ENCODE measurements at regions not wholly inside any gene's neighbourhood (a gene's known extent, or its start where the extent isn't known, plus 50 kb on each side); places are given as distances from the start of the nearest gene placed in this dataset.
A peak's percentile ranks its signal among the peaks of the same experiment; 100 is the strongest.

DNA sequence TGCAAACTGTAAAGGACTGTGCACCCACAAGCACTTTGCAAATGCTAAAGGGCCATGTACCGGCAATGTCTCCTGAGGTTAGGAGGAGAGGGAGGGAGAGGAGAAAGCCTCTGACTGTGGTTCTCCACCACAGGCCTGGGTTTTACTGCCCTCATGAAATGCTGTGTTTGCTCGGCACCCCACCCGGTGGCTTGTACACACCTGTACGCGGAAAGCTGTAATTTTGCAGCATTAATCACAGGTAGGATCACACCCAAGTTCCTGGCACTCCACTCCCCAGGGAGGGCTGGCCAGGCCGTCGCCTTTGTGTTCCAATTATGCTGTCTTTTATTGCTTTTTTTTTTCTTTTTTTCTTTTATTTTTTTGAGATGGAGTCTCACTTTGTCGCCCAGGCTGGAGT is 78.5 kb upstream of the MYL10 start:
- H3K27me3 ChIP-seq (ENCODE audit: control insufficient read depth in 5 of 5, insufficient read depth in 4 of 5, low read length in 5 of 5): peaks cover 4 to 23% (median 11%) of the 10 kb centered on the region in 5 donors
- no peak overlapping the region for H3K4me3 ChIP-seq (ENCODE audit: low read depth in 1 of 5, low read length in 5 of 5)
- no peaks in the 10 kb centered on the region for H3K36me3 ChIP-seq (ENCODE audit: control insufficient read depth in 5 of 5, insufficient read depth in 5 of 5, low read length in 5 of 5)
- H3K27ac ChIP-seq (ENCODE audit: low read depth, low read length): no peak overlapping the region
- H3K4me1 ChIP-seq (ENCODE audit: control insufficient read depth in 5 of 5, insufficient read depth in 5 of 5, low read length in 5 of 5): no peaks in the 10 kb centered on the region
- no peak overlapping the region for H3K9ac ChIP-seq (ENCODE audit: low read length in 5 of 5)
- H3K9me3 ChIP-seq (ENCODE audit: control insufficient read depth in 5 of 5, low read length in 5 of 5): no peaks in the 10 kb centered on the region

DNA sequence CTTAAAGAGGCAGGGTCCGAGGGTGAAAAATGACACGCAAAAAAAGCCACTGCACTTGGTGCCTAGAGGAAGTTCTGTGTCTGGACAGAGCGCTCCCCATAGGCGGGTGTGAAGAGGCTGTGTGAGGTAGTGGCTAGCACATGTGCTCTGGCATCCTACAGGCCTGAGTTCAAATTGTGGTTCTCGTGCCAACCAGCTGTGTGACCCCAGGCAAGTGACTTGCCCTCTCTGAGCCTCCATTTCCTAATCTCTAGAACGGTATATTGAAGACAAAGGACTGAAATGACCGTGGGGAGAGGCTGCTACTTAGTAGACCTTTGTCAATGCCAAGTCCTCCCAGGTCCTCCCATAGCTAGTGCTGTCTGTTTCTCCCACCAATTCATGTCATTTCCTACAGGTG is 79.1 kb upstream of the MYL10 start:
- no peak overlapping the region for H3K9ac ChIP-seq (ENCODE audit: low read length in 5 of 5)
- H3K27ac ChIP-seq (ENCODE audit: low read depth, low read length): no peak overlapping the region
- H3K36me3 ChIP-seq (ENCODE audit: control insufficient read depth in 5 of 5, insufficient read depth in 5 of 5, low read length in 5 of 5): no peaks in the 10 kb centered on the region
- no peaks in the 10 kb centered on the region for H3K4me1 ChIP-seq (ENCODE audit: control insufficient read depth in 5 of 5, insufficient read depth in 5 of 5, low read length in 5 of 5)
- no peak overlapping the region for H3K4me3 ChIP-seq (ENCODE audit: low read depth in 1 of 5, low read length in 5 of 5)
- H3K9me3 ChIP-seq (ENCODE audit: control insufficient read depth in 5 of 5, low read length in 5 of 5): no peaks in the 10 kb centered on the region
- H3K27me3 ChIP-seq (ENCODE audit: control insufficient read depth in 5 of 5, insufficient read depth in 4 of 5, low read length in 5 of 5): peaks cover 4 to 22% (median 11%) of the 10 kb centered on the region in 5 donors

- Histone ChIP-seq H3K9me3 (ENCODE audit: control insufficient read depth in 5 of 5, low read length in 5 of 5) (no peaks in the 10 kb centered on the region), H3K36me3 (ENCODE audit: control insufficient read depth in 5 of 5, insufficient read depth in 5 of 5, low read length in 5 of 5) (no peaks in the 10 kb centered on the region), H3K4me1 (ENCODE audit: control insufficient read depth in 5 of 5, insufficient read depth in 5 of 5, low read length in 5 of 5) (peaks cover 0 to 6% (median 4%) of the 10 kb centered on the region in 5 donors), H3K27me3 (ENCODE audit: control insufficient read depth in 5 of 5, insufficient read depth in 4 of 5, low read length in 5 of 5) (peaks cover 0 to 7% (median 0%) of the 10 kb centered on the region in 5 donors), H3K4me3 (ENCODE audit: low read depth in 1 of 5, low read length in 5 of 5) (no peak overlapping the region), H3K9ac (ENCODE audit: low read length in 5 of 5) (no peak overlapping the region), H3K27ac (ENCODE audit: low read depth, low read length) (no peak overlapping the region)
These were observed 83.6 kb upstream of the MYL10 start for GRCh38 chr7:101712652-101713051.

DNA sequence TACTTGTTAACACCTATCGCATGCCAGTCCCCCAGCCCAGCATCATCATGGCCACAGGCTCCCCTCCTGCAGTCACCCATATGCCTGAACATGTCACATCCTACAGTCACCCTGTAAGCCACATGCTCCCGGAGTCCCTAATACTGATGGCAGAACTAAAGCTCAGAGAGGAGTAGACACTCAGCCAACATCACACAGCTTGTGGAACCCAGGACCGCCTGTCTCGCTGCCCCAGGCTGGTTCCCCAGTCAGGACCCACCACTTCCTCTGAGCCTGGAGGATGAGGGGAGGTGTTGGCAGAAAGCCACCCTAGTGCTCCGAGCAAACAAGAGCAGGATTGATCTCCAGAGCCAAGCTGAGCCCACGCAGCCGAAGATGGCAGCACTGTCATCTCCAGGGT is 85.0 kb upstream of the MYL10 start:
- peaks cover 0 to under 1% (median 0%) of the 10 kb centered on the region in 5 donors for H3K27me3 ChIP-seq (ENCODE audit: control insufficient read depth in 5 of 5, insufficient read depth in 4 of 5, low read length in 5 of 5)
- no peak overlapping the region for H3K27ac ChIP-seq (ENCODE audit: low read depth, low read length)
- H3K9ac ChIP-seq (ENCODE audit: low read length in 5 of 5): no peak overlapping the region
- peaks cover 0 to 14% (median 13%) of the 10 kb centered on the region in 5 donors for H3K4me1 ChIP-seq (ENCODE audit: control insufficient read depth in 5 of 5, insufficient read depth in 5 of 5, low read length in 5 of 5)
- H3K4me3 ChIP-seq (ENCODE audit: low read depth in 1 of 5, low read length in 5 of 5): no peak overlapping the region
- no peaks in the 10 kb centered on the region for H3K9me3 ChIP-seq (ENCODE audit: control insufficient read depth in 5 of 5, low read length in 5 of 5)
- no peaks in the 10 kb centered on the region for H3K36me3 ChIP-seq (ENCODE audit: control insufficient read depth in 5 of 5, insufficient read depth in 5 of 5, low read length in 5 of 5)

DNA sequence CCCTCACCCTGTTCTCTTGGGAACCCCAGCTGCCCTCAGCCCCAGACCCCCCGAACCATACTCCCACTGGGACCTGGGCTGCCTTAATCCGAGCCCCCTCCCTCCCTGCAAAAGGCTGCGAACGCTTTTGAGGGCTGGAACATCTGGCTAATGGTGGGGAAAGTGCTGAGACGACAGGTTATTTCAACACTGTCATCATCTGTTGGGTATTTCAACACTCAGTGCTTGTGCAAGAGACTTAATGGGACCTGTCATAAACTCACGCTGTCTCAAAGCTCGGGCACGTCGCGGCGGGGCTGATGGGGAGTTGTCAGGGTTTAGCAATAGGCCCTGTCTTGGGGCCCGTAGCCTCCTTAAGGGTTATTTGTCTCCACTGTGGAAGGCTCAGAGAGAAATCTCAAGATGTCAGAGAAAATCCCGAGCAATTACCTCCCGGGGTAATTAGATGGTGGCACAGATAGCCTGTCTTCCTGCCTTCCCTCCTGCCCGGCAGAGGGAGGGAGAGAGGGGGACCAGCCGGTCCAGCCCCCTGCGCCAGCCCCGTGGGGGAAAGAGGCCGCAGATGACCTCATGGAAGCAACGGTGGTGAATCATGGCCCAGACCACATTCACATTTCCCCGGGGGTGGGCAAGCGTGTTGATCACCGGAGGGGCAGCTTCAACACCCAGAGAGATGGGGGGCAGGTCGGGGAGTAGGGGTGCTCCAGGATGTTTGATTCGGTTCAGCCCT is 88.7 kb upstream of the MYL10 start:
- Histone ChIP-seq H3K27ac (ENCODE audit: low read depth, low read length) (peak overlapping the region; percentile 23), H3K4me3 (ENCODE audit: low read depth in 1 of 5, low read length in 5 of 5) (peak overlapping the region in 2 of 5 donors; percentile 15 to 28), H3K9me3 (ENCODE audit: control insufficient read depth in 5 of 5, low read length in 5 of 5) (no peaks in the 10 kb centered on the region), H3K9ac (ENCODE audit: low read length in 5 of 5) (peak overlapping the region in 3 of 5 donors; percentile 16 to 45 (median 33)), H3K27me3 (ENCODE audit: control insufficient read depth in 5 of 5, insufficient read depth in 4 of 5, low read length in 5 of 5) (peaks cover 0 to 3% (median 0%) of the 10 kb centered on the region in 5 donors), H3K4me1 (ENCODE audit: control insufficient read depth in 5 of 5, insufficient read depth in 5 of 5, low read length in 5 of 5) (peaks cover 0 to 14% (median 13%) of the 10 kb centered on the region in 5 donors), H3K36me3 (ENCODE audit: control insufficient read depth in 5 of 5, insufficient read depth in 5 of 5, low read length in 5 of 5) (no peaks in the 10 kb centered on the region)

GRCh38 chr7:101718363-101719122 is 89.4 kb upstream of the MYL10 start:
- H3K4me1 ChIP-seq (ENCODE audit: control insufficient read depth in 5 of 5, insufficient read depth in 5 of 5, low read length in 5 of 5): peaks cover 0 to 14% (median 13%) of the 10 kb centered on the region in 5 donors
- peaks cover 0 to 3% (median 0%) of the 10 kb centered on the region in 5 donors for H3K27me3 ChIP-seq (ENCODE audit: control insufficient read depth in 5 of 5, insufficient read depth in 4 of 5, low read length in 5 of 5)
- no peak overlapping the region for H3K9ac ChIP-seq (ENCODE audit: low read length in 5 of 5)
- H3K36me3 ChIP-seq (ENCODE audit: control insufficient read depth in 5 of 5, insufficient read depth in 5 of 5, low read length in 5 of 5): no peaks in the 10 kb centered on the region
- H3K27ac ChIP-seq (ENCODE audit: low read depth, low read length): no peak overlapping the region
- no peaks in the 10 kb centered on the region for H3K9me3 ChIP-seq (ENCODE audit: control insufficient read depth in 5 of 5, low read length in 5 of 5)
- no peak overlapping the region for H3K4me3 ChIP-seq (ENCODE audit: low read depth in 1 of 5, low read length in 5 of 5)

DNA sequence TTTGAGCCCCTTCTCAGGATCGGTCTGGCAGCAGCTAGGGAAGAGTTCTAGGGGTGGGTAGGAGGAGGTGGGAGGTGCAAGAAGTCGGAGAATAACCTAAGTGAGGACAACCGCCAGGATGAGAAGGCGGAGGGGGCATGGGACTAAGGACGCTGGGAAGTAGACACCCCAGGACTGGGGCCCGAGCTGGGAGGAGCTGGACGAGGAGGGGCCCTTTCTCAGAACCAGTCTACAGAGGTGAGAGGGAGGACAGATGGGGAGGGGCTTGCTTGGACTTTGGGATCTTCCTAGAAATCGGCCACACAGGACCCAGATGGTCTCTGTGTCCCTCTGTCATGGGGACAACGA is 90.0 kb upstream of the MYL10 start:
- Histone ChIP-seq H3K9ac (ENCODE audit: low read length in 5 of 5) (no peak overlapping the region), H3K27ac (ENCODE audit: low read depth, low read length) (no peak overlapping the region), H3K27me3 (ENCODE audit: control insufficient read depth in 5 of 5, insufficient read depth in 4 of 5, low read length in 5 of 5) (peaks cover 0 to 3% (median 0%) of the 10 kb centered on the region in 5 donors), H3K9me3 (ENCODE audit: control insufficient read depth in 5 of 5, low read length in 5 of 5) (peaks cover 0 to 5% (median 0%) of the 10 kb centered on the region in 5 donors), H3K36me3 (ENCODE audit: control insufficient read depth in 5 of 5, insufficient read depth in 5 of 5, low read length in 5 of 5) (no peaks in the 10 kb centered on the region), H3K4me1 (ENCODE audit: control insufficient read depth in 5 of 5, insufficient read depth in 5 of 5, low read length in 5 of 5) (peaks cover 0 to 14% (median 13%) of the 10 kb centered on the region in 5 donors), H3K4me3 (ENCODE audit: low read depth in 1 of 5, low read length in 5 of 5) (no peak overlapping the region)

- Histone ChIP-seq H3K36me3 (ENCODE audit: control insufficient read depth in 5 of 5, insufficient read depth in 5 of 5, low read length in 5 of 5) (no peaks in the 10 kb centered on the region), H3K4me1 (ENCODE audit: control insufficient read depth in 5 of 5, insufficient read depth in 5 of 5, low read length in 5 of 5) (peaks cover 0 to 14% (median 13%) of the 10 kb centered on the region in 5 donors), H3K27ac (ENCODE audit: low read depth, low read length) (no peak overlapping the region), H3K9ac (ENCODE audit: low read length in 5 of 5) (no peak overlapping the region), H3K4me3 (ENCODE audit: low read depth in 1 of 5, low read length in 5 of 5) (no peak overlapping the region), H3K9me3 (ENCODE audit: control insufficient read depth in 5 of 5, low read length in 5 of 5) (peaks cover 0 to 6% (median 0%) of the 10 kb centered on the region in 5 donors), H3K27me3 (ENCODE audit: control insufficient read depth in 5 of 5, insufficient read depth in 4 of 5, low read length in 5 of 5) (peaks cover 0 to 3% (median 0%) of the 10 kb centered on the region in 5 donors)
These were observed 91.2 kb upstream of the MYL10 start for GRCh38 chr7:101720324-101720723.

DNA sequence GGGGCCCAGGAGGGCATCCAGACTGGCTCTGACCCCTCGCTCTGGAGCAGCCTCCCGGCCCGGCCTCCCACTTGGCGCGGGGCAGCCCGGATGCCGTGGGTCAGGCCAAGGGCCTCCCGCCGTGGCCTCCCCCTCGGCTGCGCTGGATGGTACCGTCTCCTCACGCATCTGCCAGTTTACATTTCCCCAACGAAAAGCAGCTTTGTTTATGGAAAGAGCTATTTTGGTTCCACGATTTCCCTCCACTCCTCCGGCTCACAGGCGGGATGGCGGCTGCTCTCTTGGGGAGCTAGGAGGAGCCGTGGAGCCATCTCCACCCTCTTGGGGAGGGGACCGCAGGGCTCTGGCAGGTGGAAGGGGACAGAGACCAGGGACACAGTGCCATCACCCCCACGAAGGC is 93.2 kb upstream of the MYL10 start:
- Histone ChIP-seq H3K4me1 (ENCODE audit: control insufficient read depth in 5 of 5, insufficient read depth in 5 of 5, low read length in 5 of 5) (peaks cover 0 to 14% (median 12%) of the 10 kb centered on the region in 5 donors), H3K27ac (ENCODE audit: low read depth, low read length) (no peak overlapping the region), H3K4me3 (ENCODE audit: low read depth in 1 of 5, low read length in 5 of 5) (no peak overlapping the region), H3K27me3 (ENCODE audit: control insufficient read depth in 5 of 5, insufficient read depth in 4 of 5, low read length in 5 of 5) (peaks cover 0 to 4% (median 0%) of the 10 kb centered on the region in 5 donors), H3K36me3 (ENCODE audit: control insufficient read depth in 5 of 5, insufficient read depth in 5 of 5, low read length in 5 of 5) (no peaks in the 10 kb centered on the region), H3K9me3 (ENCODE audit: control insufficient read depth in 5 of 5, low read length in 5 of 5) (peaks cover 0 to 6% (median 0%) of the 10 kb centered on the region in 5 donors), H3K9ac (ENCODE audit: low read length in 5 of 5) (no peak overlapping the region)

DNA sequence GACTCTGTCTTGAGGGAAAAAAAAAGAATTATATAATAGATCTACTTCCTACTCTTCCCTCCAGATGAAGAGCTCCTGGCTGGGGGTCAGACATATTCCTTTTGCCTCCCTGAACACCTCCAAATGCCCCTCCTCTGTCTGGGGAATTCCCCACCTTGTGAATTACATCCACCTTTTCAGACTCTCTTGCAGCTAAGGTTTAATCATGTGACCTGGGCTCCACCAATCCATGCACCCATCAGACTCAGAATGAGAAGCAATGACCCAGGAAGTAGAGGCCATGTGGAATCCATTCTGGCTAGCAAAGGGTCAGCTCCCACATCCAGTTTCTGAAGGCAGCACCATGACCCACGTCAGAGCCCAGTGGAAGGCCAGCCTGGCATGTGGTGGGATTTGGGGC is 93.6 kb upstream of the CUX1 start:
- no peaks in the 10 kb centered on the region for H3K36me3 ChIP-seq (ENCODE audit: control insufficient read depth in 5 of 5, insufficient read depth in 5 of 5, low read length in 5 of 5)
- peaks cover 0 to 6% (median 0%) of the 10 kb centered on the region in 5 donors for H3K9me3 ChIP-seq (ENCODE audit: control insufficient read depth in 5 of 5, low read length in 5 of 5)
- H3K9ac ChIP-seq (ENCODE audit: low read length in 5 of 5): no peak overlapping the region
- no peaks in the 10 kb centered on the region for H3K4me1 ChIP-seq (ENCODE audit: control insufficient read depth in 5 of 5, insufficient read depth in 5 of 5, low read length in 5 of 5)
- H3K27ac ChIP-seq (ENCODE audit: low read depth, low read length): no peak overlapping the region
- no peak overlapping the region for H3K4me3 ChIP-seq (ENCODE audit: low read depth in 1 of 5, low read length in 5 of 5)
- H3K27me3 ChIP-seq (ENCODE audit: control insufficient read depth in 5 of 5, insufficient read depth in 4 of 5, low read length in 5 of 5): peaks cover 0 to 4% (median 0%) of the 10 kb centered on the region in 5 donors
